Naive thymus-derived CD4-positive, alpha-beta T cell (primary cell): ENCODE measurements at regions not wholly inside any gene's neighbourhood (a gene's known extent, or its start where the extent isn't known, plus 50 kb on each side); places are given as distances from the start of the nearest gene placed in this dataset.

ENCODE experiments used
- ATAC-seq: fragments of 150-1000 bp; cut with Tn5 transposase; 2 replicates; pipeline ENCODE4 v1.10.0; 2021; ENCODE audit warnings: mild to moderate bottlenecking, moderate library complexity
- CTCF ChIA-PET: fragments of 350-600 bp; sonication (Branson Sonifier 250); formaldehyde crosslinking; loops from one replicate; lab custom pipeline; 2021; ENCODE audit warnings: antibody characterized with exemption; lab: Charles Lee
- POLR2A ChIA-PET: fragments of 350-600 bp; sonication (Branson Sonifier 250); formaldehyde crosslinking; loops from one replicate; lab custom pipeline; 2021; ENCODE audit warnings: antibody characterized with exemption, inconsistent platforms; lab: Charles Lee
- DNase-seq, 9 donors: peaks; one replicate each; pipeline versions ENCODE4 v3.0.0 to v3.0.0-alpha.2; 2020 to 2022; ENCODE audit warnings: mixed read lengths in 1 of 9
- H3K27ac ChIP-seq: one replicate; pipeline ENCODE4 v1.7.0; 2013; ENCODE audit warnings: mild to moderate bottlenecking, low read depth, low read length, moderate library complexity
- H3K27me3 ChIP-seq, 2 donors: one replicate each; pipeline ENCODE4 v1.7.0; 2013; ENCODE audit warnings: low read length in 2 of 2, mild to moderate bottlenecking in 2 of 2, moderate library complexity in 2 of 2; ENCODE audit not compliant: control insufficient read depth in 2 of 2, insufficient read depth in 2 of 2
- H3K36me3 ChIP-seq, 3 experiments: 1 replicate in 2 of 3; 2 replicates in 1 of 3; pipeline ENCODE4 v1.7.0; 2013; ENCODE audit warnings: low read length in 3 of 3, mild to moderate bottlenecking in 3 of 3, moderate library complexity in 1 of 3; ENCODE audit not compliant: insufficient read depth in 3 of 3, control insufficient read depth in 2 of 3
- H3K4me1 ChIP-seq, 2 donors: one replicate each; pipeline ENCODE4 v1.7.0; 2013; ENCODE audit warnings: low read length in 2 of 2, mild to moderate bottlenecking in 2 of 2, moderate library complexity in 1 of 2; ENCODE audit not compliant: control insufficient read depth in 2 of 2, insufficient read depth in 2 of 2
- H3K4me3 ChIP-seq: 2 replicates; pipeline ENCODE4 v1.7.0; 2013; ENCODE audit warnings: mild to moderate bottlenecking, low read length
- H3K9me3 ChIP-seq, 3 experiments: 1 replicate in 2 of 3; 2 replicates in 1 of 3; pipeline ENCODE4 v1.7.0; 2013; ENCODE audit warnings: low read length in 3 of 3; ENCODE audit not compliant: control insufficient read depth in 2 of 3
- H3K27ac Mint-ChIP-seq, 9 donors: one replicate each; pipeline ENCODE4 v1.8.0; 2020 to 2022; ENCODE audit warnings: mixed read lengths in 9 of 9, mild to moderate bottlenecking in 8 of 9, moderate library complexity in 5 of 9, inconsistent platforms in 2 of 9
- H3K27me3 Mint-ChIP-seq, 5 donors: one replicate each; pipeline ENCODE4 v1.8.0; 2021 to 2022; ENCODE audit warnings: mixed read lengths in 5 of 5, mild to moderate bottlenecking in 1 of 5
- H3K36me3 Mint-ChIP-seq, 5 donors: one replicate each; pipeline ENCODE4 v1.8.0; 2020 to 2022; ENCODE audit warnings: mixed read lengths in 5 of 5, mild to moderate bottlenecking in 3 of 5, inconsistent platforms in 1 of 5
- H3K4me1 Mint-ChIP-seq, 7 donors: one replicate each; pipeline ENCODE4 v1.8.0; 2020 to 2022; ENCODE audit warnings: mixed read lengths in 7 of 7, mild to moderate bottlenecking in 3 of 7, inconsistent platforms in 1 of 7
- H3K4me3 Mint-ChIP-seq, 10 donors: one replicate each; pipeline ENCODE4 v1.8.0; 2020 to 2022; ENCODE audit warnings: mild to moderate bottlenecking in 10 of 10, mixed read lengths in 10 of 10, moderate library complexity in 6 of 10, inconsistent platforms in 2 of 10
- H3K9me3 Mint-ChIP-seq, 11 donors: one replicate each; pipeline ENCODE4 v1.8.0; 2020 to 2022; ENCODE audit warnings: mixed read lengths in 11 of 11, mild to moderate bottlenecking in 4 of 11, inconsistent platforms in 1 of 11, moderate library complexity in 1 of 11
- intact Hi-C, 2 donors: fragments of 100-400 bp; cut with micrococcal nuclease; formaldehyde crosslinking; loops; one replicate each; pipeline ENCODE4 v1.15.1; 2023

DNA sequence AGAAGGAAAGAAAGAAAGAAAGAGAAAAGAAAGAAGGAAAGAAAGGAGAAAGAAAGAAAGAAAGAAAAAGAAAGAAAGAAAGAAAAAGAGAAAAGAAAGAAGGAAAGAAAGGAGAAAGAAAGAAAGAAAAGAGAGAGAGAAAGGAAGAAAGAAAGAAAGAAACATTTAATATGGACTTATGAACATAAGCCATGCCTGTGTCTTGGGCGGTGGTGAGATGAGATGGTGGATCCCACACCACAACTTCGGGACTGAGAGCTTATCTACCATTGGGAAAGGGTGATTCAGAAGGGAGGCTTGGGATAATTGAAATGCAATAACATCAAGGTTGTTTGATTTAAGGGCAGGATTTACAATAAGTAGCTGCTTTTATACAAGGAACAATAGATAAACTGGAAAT, 843.9 kb upstream of the AUTS2 start:
- Mint-ChIP-seq H3K4me3 (no peak overlapping the region), H3K27me3 (peaks cover 0 to 5% (median 0%) of the 10 kb centered on the region in 5 donors), H3K4me1 (no peaks in the 10 kb centered on the region), H3K9me3 (peaks cover 0 to 28% (median 11%) of the 10 kb centered on the region in 11 donors), H3K36me3 (peaks cover 0 to 7% (median 0%) of the 10 kb centered on the region in 5 donors), H3K27ac (peak overlapping the region in 1 of 9 donors; percentile 7)
- no peak overlapping the region for H3K27ac ChIP-seq
- ATAC-seq (no peak), DNase-seq (no peak)
- H3K27me3 ChIP-seq, result no peaks in the 10 kb centered on the region
- H3K9me3 ChIP-seq, result peaks cover 0 to 4% (median 0%) of the 10 kb centered on the region in 3 experiments
- no peaks in the 10 kb centered on the region for H3K36me3 ChIP-seq
- H3K4me1 ChIP-seq, result no peaks in the 10 kb centered on the region
- ChIA-PET CTCF (no interaction called here), POLR2A (no interaction called here)
- intact Hi-C loops, result no loop called here
- H3K4me3 ChIP-seq, result no peak overlapping the region

- ATAC-seq, result no peak
- H3K4me1 ChIP-seq, result no peaks in the 10 kb centered on the region
- no peak overlapping the region for H3K4me3 Mint-ChIP-seq
- H3K36me3 Mint-ChIP-seq, result peaks cover 0 to 7% (median 0%) of the 10 kb centered on the region in 5 donors
- no peaks in the 10 kb centered on the region for H3K4me1 Mint-ChIP-seq
- intact Hi-C loops, result no loop called here
- ChIA-PET POLR2A (no interaction called here), CTCF (no interaction called here)
- H3K9me3 Mint-ChIP-seq, result peaks cover 0 to 42% (median 13%) of the 10 kb centered on the region in 11 donors
- no peak overlapping the region for H3K27ac ChIP-seq
- peaks cover 0 to 9% (median 0%) of the 10 kb centered on the region in 3 experiments for H3K9me3 ChIP-seq
- DNase-seq, result no peak
- no peaks in the 10 kb centered on the region for H3K27me3 ChIP-seq
- no peak overlapping the region for H3K4me3 ChIP-seq
- no peak overlapping the region for H3K27ac Mint-ChIP-seq
- peaks cover 0 to 5% (median 0%) of the 10 kb centered on the region in 5 donors for H3K27me3 Mint-ChIP-seq
- no peaks in the 10 kb centered on the region for H3K36me3 ChIP-seq
These were observed 841.2 kb upstream of the AUTS2 start for GRCh38 chr7:68756986-68757495.

DNA sequence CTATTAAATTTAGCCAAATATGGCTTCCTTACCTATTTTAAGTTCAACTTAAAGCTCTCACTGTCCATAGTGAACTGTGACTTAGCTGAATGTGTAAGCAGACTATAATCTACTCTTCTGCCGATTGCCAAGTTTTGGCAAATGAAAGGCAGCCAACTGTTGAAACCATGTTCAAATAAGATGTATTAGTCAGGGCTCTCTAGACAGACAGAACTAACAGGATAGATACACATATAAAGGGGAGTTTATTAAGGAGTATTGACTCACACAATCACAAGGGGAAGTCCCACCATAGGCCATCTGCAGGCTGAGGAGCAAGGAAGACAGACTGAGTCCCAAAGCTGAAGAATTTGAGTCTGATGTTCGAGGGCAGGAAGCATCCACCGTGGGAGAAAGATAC, 837.7 kb upstream of the AUTS2 start:
- Histone ChIP-seq H3K4me1 (no peaks in the 10 kb centered on the region), H3K9me3 (peaks cover 0 to 20% (median 0%) of the 10 kb centered on the region in 3 experiments), H3K36me3 (no peaks in the 10 kb centered on the region), H3K27me3 (no peaks in the 10 kb centered on the region), H3K4me3 (no peak overlapping the region), H3K27ac (no peak overlapping the region)
- H3K4me1 Mint-ChIP-seq, result no peaks in the 10 kb centered on the region
- ChIA-PET CTCF (no interaction called here), POLR2A (no interaction called here)
- H3K4me3 Mint-ChIP-seq, result no peak overlapping the region
- H3K9me3 Mint-ChIP-seq, result peaks cover 0 to 45% (median 16%) of the 10 kb centered on the region in 11 donors
- intact Hi-C loops, result no loop called here
- no peak for ATAC-seq
- H3K27me3 Mint-ChIP-seq, result no peaks in the 10 kb centered on the region
- H3K36me3 Mint-ChIP-seq, result peaks cover 0 to 4% (median 0%) of the 10 kb centered on the region in 5 donors
- no peak for DNase-seq
- no peak overlapping the region for H3K27ac Mint-ChIP-seq

DNA sequence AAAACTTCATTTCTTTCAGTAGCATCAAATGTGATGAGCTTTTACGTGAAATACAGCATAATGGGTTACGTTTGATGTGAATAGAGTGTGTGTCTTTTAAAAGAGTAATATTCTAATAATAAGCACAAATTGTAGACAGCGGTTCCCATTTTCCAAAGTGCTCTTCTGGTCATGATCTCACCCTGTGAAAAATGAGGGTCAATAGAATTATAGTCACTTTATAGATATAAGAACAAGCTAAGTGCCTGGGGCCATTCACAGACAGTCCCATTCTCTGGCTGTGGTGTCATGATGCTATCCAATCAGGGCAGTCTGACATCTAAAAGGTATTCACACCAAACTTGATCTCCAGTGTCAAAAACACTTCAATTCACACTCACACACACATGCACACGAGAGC, 830.8 kb upstream of the AUTS2 start:
- H3K27ac ChIP-seq, result no peak overlapping the region
- H3K4me1 ChIP-seq, result no peaks in the 10 kb centered on the region
- peaks cover 0 to 4% (median 0%) of the 10 kb centered on the region in 5 donors for H3K36me3 Mint-ChIP-seq
- peaks cover 0 to 11% (median 0%) of the 10 kb centered on the region in 3 experiments for H3K9me3 ChIP-seq
- H3K36me3 ChIP-seq, result no peaks in the 10 kb centered on the region
- H3K27ac Mint-ChIP-seq, result no peak overlapping the region
- no peak overlapping the region for H3K4me3 Mint-ChIP-seq
- H3K27me3 ChIP-seq, result no peaks in the 10 kb centered on the region
- no peak overlapping the region for H3K4me3 ChIP-seq
- no peaks in the 10 kb centered on the region for H3K4me1 Mint-ChIP-seq
- ATAC-seq, result no peak
- H3K27me3 Mint-ChIP-seq, result peaks cover 0 to 3% (median 0%) of the 10 kb centered on the region in 5 donors
- no peak for DNase-seq
- POLR2A ChIA-PET, result no interaction called here
- CTCF ChIA-PET, result no interaction called here
- intact Hi-C loops, result no loop called here
- peaks cover 9 to 54% (median 14%) of the 10 kb centered on the region in 11 donors for H3K9me3 Mint-ChIP-seq

- Histone ChIP-seq H3K36me3 (no peaks in the 10 kb centered on the region), H3K9me3 (peaks cover 0 to 4% (median 0%) of the 10 kb centered on the region in 3 experiments), H3K27me3 (no peaks in the 10 kb centered on the region), H3K4me3 (no peak overlapping the region), H3K4me1 (no peaks in the 10 kb centered on the region), H3K27ac (no peak overlapping the region)
- peaks cover 0 to 9% (median 0%) of the 10 kb centered on the region in 5 donors for H3K36me3 Mint-ChIP-seq
- peaks cover 5 to 50% (median 19%) of the 10 kb centered on the region in 11 donors for H3K9me3 Mint-ChIP-seq
- H3K27ac Mint-ChIP-seq, result no peak overlapping the region
- no peak for ATAC-seq
- no peaks in the 10 kb centered on the region for H3K4me1 Mint-ChIP-seq
- ChIA-PET CTCF (no interaction called here), POLR2A (no interaction called here)
- intact Hi-C loops, result no loop called here
- H3K4me3 Mint-ChIP-seq, result no peak overlapping the region
- H3K27me3 Mint-ChIP-seq, result peaks cover 0 to 3% (median 0%) of the 10 kb centered on the region in 5 donors
- DNase-seq, result no peak
These were observed 827.6 kb upstream of the AUTS2 start for GRCh38 chr7:68770649-68771048.

- H3K27me3 Mint-ChIP-seq, result peaks cover 0 to 8% (median 0%) of the 10 kb centered on the region in 5 donors
- H3K4me1 Mint-ChIP-seq, result no peaks in the 10 kb centered on the region
- Histone ChIP-seq H3K27ac (no peak overlapping the region), H3K36me3 (no peaks in the 10 kb centered on the region), H3K4me1 (no peaks in the 10 kb centered on the region), H3K27me3 (no peaks in the 10 kb centered on the region), H3K9me3 (peaks cover 0 to 4% (median 0%) of the 10 kb centered on the region in 3 experiments), H3K4me3 (no peak overlapping the region)
- no peak for ATAC-seq
- CTCF ChIA-PET, result no interaction called here
- H3K9me3 Mint-ChIP-seq, result peaks cover 7 to 51% (median 20%) of the 10 kb centered on the region in 11 donors
- intact Hi-C loops, result no loop called here
- H3K4me3 Mint-ChIP-seq, result no peak overlapping the region
- no peak overlapping the region for H3K27ac Mint-ChIP-seq
- peaks cover 0 to 10% (median 0%) of the 10 kb centered on the region in 5 donors for H3K36me3 Mint-ChIP-seq
- no peak for DNase-seq
- POLR2A ChIA-PET, result no interaction called here
These were observed 821.9 kb upstream of the AUTS2 start for GRCh38 chr7:68776326-68776725.

GRCh38 chr7:68783684-68784083, 814.6 kb upstream of the AUTS2 start:
- Histone ChIP-seq H3K4me3 (no peak overlapping the region), H3K27me3 (no peaks in the 10 kb centered on the region), H3K27ac (no peak overlapping the region), H3K9me3 (no peaks in the 10 kb centered on the region), H3K36me3 (no peaks in the 10 kb centered on the region), H3K4me1 (no peaks in the 10 kb centered on the region)
- DNase-seq, result no peak
- POLR2A ChIA-PET, result no interaction called here
- intact Hi-C loops, result no loop called here
- no peak for ATAC-seq
- Mint-ChIP-seq H3K27ac (no peak overlapping the region), H3K4me3 (no peak overlapping the region), H3K27me3 (peaks cover 0 to 8% (median 0%) of the 10 kb centered on the region in 5 donors), H3K36me3 (peaks cover 0 to 11% (median 0%) of the 10 kb centered on the region in 5 donors), H3K9me3 (peaks cover 4 to 37% (median 13%) of the 10 kb centered on the region in 11 donors), H3K4me1 (no peaks in the 10 kb centered on the region)
- CTCF ChIA-PET, result no interaction called here
